ENCODE measurements at regions not wholly inside any gene's neighbourhood (a gene's known extent, or its start where the extent isn't known, plus 50 kb on each side); places are given as distances from the start of the nearest gene placed in this dataset.
"Not testable (repeated sequence)": the region's sequence is repeated elsewhere in the genome, so short reads cannot be mapped to it uniquely, and the experiment has no call there.

DNA sequence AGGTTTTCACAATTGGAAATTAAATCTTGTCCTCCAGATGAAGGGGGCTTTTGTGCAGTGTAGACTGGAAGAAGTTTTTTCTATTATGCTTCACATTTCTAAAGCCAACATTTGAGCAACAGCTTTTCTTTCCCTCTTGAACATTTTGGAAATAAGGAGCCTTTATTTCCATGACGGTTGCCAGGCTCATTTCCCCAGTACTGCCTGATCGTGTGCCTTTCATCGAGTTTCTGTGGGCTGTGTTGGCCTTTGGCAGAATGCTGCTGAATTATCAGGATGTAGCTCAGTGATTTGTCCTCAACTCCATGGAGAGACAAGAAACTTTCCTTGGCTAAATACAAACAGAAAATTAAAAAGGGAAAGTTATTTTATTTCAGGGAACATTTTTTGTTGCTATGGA, 314.8 kb upstream of the LRRC3B start:
- ChIA-PET CTCF (no interaction called here), POLR2A (no interaction called here)
- no peak overlapping the region for H3K4me3 ChIP-seq (ENCODE audit: low read depth, low read length)
- DNase-seq (ENCODE audit: low read depth, low spot score) = no peak
- TF ChIP-seq, protein P1, sequence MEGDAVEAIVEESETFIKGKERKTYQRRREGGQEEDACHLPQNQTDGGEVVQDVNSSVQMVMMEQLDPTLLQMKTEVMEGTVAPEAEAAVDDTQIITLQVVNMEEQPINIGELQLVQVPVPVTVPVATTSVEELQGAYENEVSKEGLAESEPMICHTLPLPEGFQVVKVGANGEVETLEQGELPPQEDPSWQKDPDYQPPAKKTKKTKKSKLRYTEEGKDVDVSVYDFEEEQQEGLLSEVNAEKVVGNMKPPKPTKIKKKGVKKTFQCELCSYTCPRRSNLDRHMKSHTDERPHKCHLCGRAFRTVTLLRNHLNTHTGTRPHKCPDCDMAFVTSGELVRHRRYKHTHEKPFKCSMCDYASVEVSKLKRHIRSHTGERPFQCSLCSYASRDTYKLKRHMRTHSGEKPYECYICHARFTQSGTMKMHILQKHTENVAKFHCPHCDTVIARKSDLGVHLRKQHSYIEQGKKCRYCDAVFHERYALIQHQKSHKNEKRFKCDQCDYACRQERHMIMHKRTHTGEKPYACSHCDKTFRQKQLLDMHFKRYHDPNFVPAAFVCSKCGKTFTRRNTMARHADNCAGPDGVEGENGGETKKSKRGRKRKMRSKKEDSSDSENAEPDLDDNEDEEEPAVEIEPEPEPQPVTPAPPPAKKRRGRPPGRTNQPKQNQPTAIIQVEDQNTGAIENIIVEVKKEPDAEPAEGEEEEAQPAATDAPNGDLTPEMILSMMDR (IDR thresholded peaks at IDR 0.05; ENCODE audit: insufficient read depth, low read length, missing control alignments) = no peak

DNA sequence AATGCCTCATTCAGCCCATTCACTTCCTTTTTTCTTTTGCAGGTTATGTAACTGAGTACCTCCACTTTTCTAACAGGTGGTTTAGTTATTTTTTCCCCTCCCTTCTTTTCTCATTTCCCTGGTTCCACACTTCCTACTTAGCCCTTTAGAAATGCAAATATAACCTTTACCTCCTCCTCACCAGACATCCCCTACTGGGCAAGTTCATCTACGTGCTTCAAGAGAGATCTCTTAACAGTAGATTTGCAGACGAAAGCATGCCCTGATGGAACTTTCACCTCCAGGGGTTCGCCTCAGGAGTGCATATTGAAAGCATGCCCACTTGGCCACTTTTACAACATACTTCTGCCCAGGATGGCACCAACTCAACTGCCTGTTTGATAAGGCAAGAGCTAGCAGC, 314.1 kb upstream of the LRRC3B start:
- ChIA-PET CTCF (no interaction called here), POLR2A (no interaction called here)
- DNase-seq (ENCODE audit: low read depth, low spot score) = no peak
- TF ChIP-seq, protein P1 (IDR thresholded peaks at IDR 0.05; ENCODE audit: insufficient read depth, low read length, missing control alignments) = no peak
- H3K4me3 ChIP-seq (ENCODE audit: low read depth, low read length) = no peak overlapping the region

DNA sequence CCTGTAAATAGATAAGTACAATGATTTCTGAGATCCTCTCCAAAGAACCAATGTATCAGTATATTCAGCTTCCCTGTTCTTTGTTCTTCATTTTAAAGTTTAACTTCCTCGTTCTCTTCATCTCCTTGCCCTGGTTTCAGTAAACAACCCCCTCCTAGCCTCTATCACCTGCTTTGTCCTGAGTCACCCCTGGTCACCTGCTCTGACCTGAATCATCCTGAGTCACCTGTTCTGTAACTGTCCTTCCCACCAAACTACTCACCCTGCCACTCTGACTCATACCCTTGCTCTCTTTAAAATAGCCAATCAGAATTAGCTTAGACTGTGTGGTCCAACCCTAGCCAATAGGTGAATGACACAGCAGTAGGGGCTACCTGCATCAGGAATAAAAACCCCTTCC, 313.0 kb upstream of the LRRC3B start:
- CTCF ChIA-PET; DNase-seq (ENCODE audit: low read depth, low spot score); POLR2A ChIA-PET: not testable (repeated sequence)

DNA sequence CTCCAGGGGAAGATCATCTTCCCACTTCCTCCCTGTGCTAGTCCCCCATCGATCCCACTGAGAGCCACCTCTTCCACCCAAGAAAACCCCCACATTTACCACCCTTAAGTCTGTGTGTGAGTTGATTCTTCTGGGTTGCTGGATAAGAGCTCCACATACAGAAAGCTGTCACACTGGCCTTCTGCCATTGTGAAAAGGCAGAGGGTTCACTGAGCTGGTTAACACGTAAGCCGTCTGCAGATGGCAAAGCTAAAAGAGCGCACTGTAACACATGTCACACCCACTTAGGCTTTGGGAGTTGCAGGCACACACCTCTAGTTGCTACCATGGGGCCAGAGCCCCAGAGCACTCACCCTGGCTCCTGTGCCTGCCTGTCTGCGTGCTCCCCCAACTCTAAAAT, 309.8 kb upstream of the LRRC3B start:
- TF ChIP-seq, protein P1 (IDR thresholded peaks at IDR 0.05; ENCODE audit: insufficient read depth, low read length, missing control alignments) = no peak
- ChIA-PET POLR2A (no interaction called here), CTCF (no interaction called here)
- DNase-seq (ENCODE audit: low read depth, low spot score) = no peak
- H3K4me3 ChIP-seq (ENCODE audit: low read depth, low read length) = no peak overlapping the region

More for the DNA sequence above, 313.0 kb upstream of the LRRC3B start:
- not testable (repeated sequence) for H3K4me3 ChIP-seq (ENCODE audit: low read depth, low read length)

DNA sequence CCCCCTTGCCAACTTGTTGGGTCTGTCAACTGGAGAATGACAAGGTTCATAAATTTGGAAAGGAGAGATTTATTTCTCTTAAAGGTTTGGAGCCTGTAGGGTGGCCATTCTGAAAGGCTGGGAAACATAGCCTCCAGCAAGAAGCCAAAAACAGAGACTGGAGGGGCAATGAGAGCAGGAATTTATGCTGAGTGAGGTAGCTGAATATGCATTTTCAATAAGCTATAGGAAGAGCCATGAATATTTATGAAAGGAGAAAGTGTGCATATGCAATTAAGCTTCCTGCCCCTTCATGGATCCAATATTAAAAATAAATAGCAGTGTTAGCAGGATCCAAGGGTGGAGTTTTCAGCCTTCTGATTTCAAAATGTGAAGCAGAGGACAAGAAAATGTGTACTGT, 306.1 kb upstream of the LRRC3B start:
- ChIA-PET POLR2A (no interaction called here), CTCF (no interaction called here)
- no peak for DNase-seq (ENCODE audit: low read depth, low spot score)
- no peak overlapping the region for H3K4me3 ChIP-seq (ENCODE audit: low read depth, low read length)
- TF ChIP-seq, protein P1 (IDR thresholded peaks at IDR 0.05; ENCODE audit: insufficient read depth, low read length, missing control alignments) = no peak

DNA sequence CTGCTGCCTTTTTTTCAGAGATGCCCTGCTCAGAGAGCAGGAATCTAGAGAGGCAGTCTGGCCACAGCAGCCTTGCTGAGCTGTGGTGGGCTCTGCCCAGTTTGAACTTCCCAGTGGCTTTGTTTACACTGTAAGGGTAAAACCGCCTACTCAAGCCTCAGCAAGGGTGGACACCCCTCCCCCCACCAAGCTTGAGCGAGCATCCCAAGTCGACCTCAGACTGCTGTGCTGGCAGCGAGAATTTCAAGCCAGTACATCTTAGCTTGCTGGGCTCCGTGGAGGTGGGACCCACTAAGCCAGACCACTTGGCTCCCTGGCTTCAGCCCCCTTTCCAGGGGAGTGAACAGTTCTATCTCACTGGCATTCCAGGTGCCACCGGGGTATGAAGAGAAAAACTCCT, 298.8 kb upstream of the LRRC3B start:
- POLR2A ChIA-PET; H3K4me3 ChIP-seq (ENCODE audit: low read depth, low read length); DNase-seq (ENCODE audit: low read depth, low spot score); CTCF ChIA-PET: not testable (repeated sequence)

DNA sequence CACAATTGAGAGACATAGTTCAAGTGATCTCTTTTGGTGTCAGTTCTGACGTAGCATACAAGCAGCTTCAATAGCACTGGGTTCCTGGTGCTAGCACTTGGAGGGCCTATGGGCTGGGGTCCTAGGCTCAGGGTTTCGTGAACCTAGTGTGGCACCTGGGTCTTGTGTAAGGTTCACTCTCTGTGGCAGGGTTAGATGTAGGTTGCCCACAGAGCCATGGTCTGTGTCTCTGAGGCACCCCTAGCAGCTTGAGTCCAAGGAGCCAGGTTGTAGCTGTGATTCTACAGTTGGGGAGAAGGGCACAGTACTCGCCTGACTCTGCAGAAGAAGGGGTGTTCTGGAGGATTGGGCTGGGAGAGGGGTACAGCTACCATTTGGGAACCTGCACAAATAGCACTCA, 282.6 kb upstream of the LRRC3B start:
- TF ChIP-seq, protein P1 (IDR thresholded peaks at IDR 0.05; ENCODE audit: insufficient read depth, low read length, missing control alignments) = no peak
- CTCF ChIA-PET = no interaction called here
- POLR2A ChIA-PET = no interaction called here
- no peak overlapping the region for H3K4me3 ChIP-seq (ENCODE audit: low read depth, low read length)
- no peak for DNase-seq (ENCODE audit: low read depth, low spot score)

DNA sequence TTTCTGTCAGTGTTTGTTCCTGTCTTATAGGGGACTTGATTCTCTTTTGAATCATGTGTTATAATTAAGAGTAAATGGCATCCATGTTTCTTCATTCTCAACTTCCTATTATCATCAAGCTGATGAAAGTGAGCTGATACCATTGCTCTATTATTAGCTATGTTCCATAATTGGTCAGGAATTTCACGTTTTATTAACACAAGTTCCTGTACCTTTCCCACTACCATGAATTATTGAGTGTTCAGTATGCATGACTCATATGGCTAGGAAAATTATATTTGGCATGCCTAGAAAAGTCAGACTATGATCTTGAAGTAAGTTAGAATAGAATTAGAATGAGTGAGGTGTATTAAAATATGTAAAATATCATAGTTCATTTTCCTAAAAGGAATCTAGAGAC, 278.9 kb upstream of the LRRC3B start:
- TF ChIP-seq, protein P1 (IDR thresholded peaks at IDR 0.05; ENCODE audit: insufficient read depth, low read length, missing control alignments) = no peak
- ChIA-PET POLR2A (no interaction called here), CTCF (no interaction called here)
- no peak overlapping the region for H3K4me3 ChIP-seq (ENCODE audit: low read depth, low read length)
- no peak for DNase-seq (ENCODE audit: low read depth, low spot score)
